ENCODE measurements at regions not wholly inside any gene's neighbourhood (a gene's known extent, or its start where the extent isn't known, plus 50 kb on each side); places are given as distances from the start of the nearest gene placed in this dataset.
A peak's percentile ranks its signal among the peaks of the same experiment; 100 is the strongest.

DNA sequence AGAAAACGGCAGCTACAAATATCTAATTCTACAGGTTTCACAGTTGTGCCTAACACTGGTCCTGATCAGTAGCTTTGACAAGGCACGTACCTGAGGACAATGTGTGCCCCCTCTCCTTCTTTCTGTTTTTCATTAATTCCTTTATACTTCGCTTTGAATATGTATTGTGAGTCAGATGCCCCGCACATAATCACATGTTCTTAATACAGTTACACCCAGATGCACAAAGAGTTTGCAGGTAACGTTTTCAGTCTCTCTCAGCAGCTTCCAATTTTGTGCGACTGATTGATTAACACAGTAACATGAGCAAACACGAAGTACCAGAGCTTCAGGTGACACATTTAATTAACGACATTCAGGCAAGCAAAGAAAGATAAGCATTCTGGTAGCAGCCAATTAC lies 209.8 kb upstream of the ZPLD1 start:
- peaks cover 0 to 8% (median 5%) of the 10 kb centered on the region in 4 donors for H3K4me1 ChIP-seq (ENCODE audit: control insufficient read depth in 4 of 4, insufficient read depth in 4 of 4, low read length in 3 of 4)
- no peak for TF ChIP-seq HNF4G (IDR thresholded peaks at IDR 0.05)
- TF ChIP-seq SP1 (IDR thresholded peaks at IDR 0.05): no peak
- TF ChIP-seq RXRA (IDR thresholded peaks at IDR 0.05): no peak
- TF ChIP-seq, protein P1, sequence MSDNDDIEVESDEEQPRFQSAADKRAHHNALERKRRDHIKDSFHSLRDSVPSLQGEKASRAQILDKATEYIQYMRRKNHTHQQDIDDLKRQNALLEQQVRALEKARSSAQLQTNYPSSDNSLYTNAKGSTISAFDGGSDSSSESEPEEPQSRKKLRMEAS (IDR thresholded peaks at IDR 0.05): no peak
- TF ChIP-seq RAD21 (IDR thresholded peaks at IDR 0.05): no peak
- TF ChIP-seq TAF1 (conservative IDR thresholded peaks at IDR 0.05): no peak
- TF ChIP-seq GABPA (IDR thresholded peaks at IDR 0.05 in 1 of 2, conservative IDR thresholded peaks at IDR 0.05 in 1 of 2): no peak
- no peak for TF ChIP-seq JUND (IDR thresholded peaks at IDR 0.05)
- TF ChIP-seq NR2F2 (IDR thresholded peaks at IDR 0.05): no peak
- TF ChIP-seq FOXA1 (IDR thresholded peaks at IDR 0.05): no peak
- TF ChIP-seq, protein P2, sequence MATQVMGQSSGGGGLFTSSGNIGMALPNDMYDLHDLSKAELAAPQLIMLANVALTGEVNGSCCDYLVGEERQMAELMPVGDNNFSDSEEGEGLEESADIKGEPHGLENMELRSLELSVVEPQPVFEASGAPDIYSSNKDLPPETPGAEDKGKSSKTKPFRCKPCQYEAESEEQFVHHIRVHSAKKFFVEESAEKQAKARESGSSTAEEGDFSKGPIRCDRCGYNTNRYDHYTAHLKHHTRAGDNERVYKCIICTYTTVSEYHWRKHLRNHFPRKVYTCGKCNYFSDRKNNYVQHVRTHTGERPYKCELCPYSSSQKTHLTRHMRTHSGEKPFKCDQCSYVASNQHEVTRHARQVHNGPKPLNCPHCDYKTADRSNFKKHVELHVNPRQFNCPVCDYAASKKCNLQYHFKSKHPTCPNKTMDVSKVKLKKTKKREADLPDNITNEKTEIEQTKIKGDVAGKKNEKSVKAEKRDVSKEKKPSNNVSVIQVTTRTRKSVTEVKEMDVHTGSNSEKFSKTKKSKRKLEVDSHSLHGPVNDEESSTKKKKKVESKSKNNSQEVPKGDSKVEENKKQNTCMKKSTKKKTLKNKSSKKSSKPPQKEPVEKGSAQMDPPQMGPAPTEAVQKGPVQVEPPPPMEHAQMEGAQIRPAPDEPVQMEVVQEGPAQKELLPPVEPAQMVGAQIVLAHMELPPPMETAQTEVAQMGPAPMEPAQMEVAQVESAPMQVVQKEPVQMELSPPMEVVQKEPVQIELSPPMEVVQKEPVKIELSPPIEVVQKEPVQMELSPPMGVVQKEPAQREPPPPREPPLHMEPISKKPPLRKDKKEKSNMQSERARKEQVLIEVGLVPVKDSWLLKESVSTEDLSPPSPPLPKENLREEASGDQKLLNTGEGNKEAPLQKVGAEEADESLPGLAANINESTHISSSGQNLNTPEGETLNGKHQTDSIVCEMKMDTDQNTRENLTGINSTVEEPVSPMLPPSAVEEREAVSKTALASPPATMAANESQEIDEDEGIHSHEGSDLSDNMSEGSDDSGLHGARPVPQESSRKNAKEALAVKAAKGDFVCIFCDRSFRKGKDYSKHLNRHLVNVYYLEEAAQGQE (IDR thresholded peaks at IDR 0.05): no peak
- TF ChIP-seq EGR1 (IDR thresholded peaks at IDR 0.05; ENCODE audit: low read depth in 2 of 2): no peak
- TF ChIP-seq FOXA2 (IDR thresholded peaks at IDR 0.05): no peak
- TF ChIP-seq, protein P3, sequence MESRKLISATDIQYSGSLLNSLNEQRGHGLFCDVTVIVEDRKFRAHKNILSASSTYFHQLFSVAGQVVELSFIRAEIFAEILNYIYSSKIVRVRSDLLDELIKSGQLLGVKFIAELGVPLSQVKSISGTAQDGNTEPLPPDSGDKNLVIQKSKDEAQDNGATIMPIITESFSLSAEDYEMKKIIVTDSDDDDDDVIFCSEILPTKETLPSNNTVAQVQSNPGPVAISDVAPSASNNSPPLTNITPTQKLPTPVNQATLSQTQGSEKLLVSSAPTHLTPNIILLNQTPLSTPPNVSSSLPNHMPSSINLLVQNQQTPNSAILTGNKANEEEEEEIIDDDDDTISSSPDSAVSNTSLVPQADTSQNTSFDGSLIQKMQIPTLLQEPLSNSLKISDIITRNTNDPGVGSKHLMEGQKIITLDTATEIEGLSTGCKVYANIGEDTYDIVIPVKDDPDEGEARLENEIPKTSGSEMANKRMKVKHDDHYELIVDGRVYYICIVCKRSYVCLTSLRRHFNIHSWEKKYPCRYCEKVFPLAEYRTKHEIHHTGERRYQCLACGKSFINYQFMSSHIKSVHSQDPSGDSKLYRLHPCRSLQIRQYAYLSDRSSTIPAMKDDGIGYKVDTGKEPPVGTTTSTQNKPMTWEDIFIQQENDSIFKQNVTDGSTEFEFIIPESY (IDR thresholded peaks at IDR 0.05): no peak
- no peak for TF ChIP-seq HNF4A (conservative IDR thresholded peaks at IDR 0.05)
- TF ChIP-seq YY1 (IDR thresholded peaks at IDR 0.05): no peak
- TF ChIP-seq, protein P4, sequence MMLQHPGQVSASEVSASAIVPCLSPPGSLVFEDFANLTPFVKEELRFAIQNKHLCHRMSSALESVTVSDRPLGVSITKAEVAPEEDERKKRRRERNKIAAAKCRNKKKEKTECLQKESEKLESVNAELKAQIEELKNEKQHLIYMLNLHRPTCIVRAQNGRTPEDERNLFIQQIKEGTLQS (IDR thresholded peaks at IDR 0.05): no peak
- TF ChIP-seq, protein P5, sequence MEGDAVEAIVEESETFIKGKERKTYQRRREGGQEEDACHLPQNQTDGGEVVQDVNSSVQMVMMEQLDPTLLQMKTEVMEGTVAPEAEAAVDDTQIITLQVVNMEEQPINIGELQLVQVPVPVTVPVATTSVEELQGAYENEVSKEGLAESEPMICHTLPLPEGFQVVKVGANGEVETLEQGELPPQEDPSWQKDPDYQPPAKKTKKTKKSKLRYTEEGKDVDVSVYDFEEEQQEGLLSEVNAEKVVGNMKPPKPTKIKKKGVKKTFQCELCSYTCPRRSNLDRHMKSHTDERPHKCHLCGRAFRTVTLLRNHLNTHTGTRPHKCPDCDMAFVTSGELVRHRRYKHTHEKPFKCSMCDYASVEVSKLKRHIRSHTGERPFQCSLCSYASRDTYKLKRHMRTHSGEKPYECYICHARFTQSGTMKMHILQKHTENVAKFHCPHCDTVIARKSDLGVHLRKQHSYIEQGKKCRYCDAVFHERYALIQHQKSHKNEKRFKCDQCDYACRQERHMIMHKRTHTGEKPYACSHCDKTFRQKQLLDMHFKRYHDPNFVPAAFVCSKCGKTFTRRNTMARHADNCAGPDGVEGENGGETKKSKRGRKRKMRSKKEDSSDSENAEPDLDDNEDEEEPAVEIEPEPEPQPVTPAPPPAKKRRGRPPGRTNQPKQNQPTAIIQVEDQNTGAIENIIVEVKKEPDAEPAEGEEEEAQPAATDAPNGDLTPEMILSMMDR (IDR thresholded peaks at IDR 0.05; ENCODE audit: low read depth, low read length, missing input control): no peak
- H3K27me3 ChIP-seq (ENCODE audit: control insufficient read depth in 4 of 4, insufficient read depth in 4 of 4, low read length in 3 of 4): no peaks in the 10 kb centered on the region
- H3K9me3 ChIP-seq (ENCODE audit: control insufficient read depth in 4 of 4, low read length in 3 of 4): no peaks in the 10 kb centered on the region
- no peak overlapping the region for H3K4me3 ChIP-seq (ENCODE audit: low read depth in 1 of 3, low read length in 3 of 3)
- 66% methylated on average over 8 of the region's 8 CpGs for WGBS
- H3K9ac ChIP-seq (ENCODE audit: low read depth in 1 of 2, low read length in 2 of 2): peak overlapping the region in 1 of 2 donors; percentile 31
- H3K36me3 ChIP-seq (ENCODE audit: control insufficient read depth in 4 of 4, insufficient read depth in 3 of 4, low read depth in 1 of 4, low read length in 3 of 4): no peaks in the 10 kb centered on the region
- no peak for DNase-seq (ENCODE audit: low spot score)
- no peak overlapping the region for H3K27ac ChIP-seq (ENCODE audit: low read depth in 1 of 2, low read length in 2 of 2)
